ENCODE measurements at regions not wholly inside any gene's neighbourhood (a gene's known extent, or its start where the extent isn't known, plus 50 kb on each side); places are given as distances from the start of the nearest gene placed in this dataset.

GRCh38 chr3:177694316-177694715, 497.0 kb upstream of the TBL1XR1 start:
- TF ChIP-seq CTCF (IDR thresholded peaks at IDR 0.05) (no peak), POLR2A (IDR thresholded peaks at IDR 0.05; ENCODE audit: low read depth) (no peak), POLR2AphosphoS5 (IDR thresholded peaks at IDR 0.05) (no peak), EP300 (IDR thresholded peaks at IDR 0.05) (no peak)
